Testis (tissue), 2 donors: ENCODE measurements at regions not wholly inside any gene's neighbourhood (a gene's known extent, or its start where the extent isn't known, plus 50 kb on each side); places are given as distances from the start of the nearest gene placed in this dataset.

ENCODE experiments used
- DNase-seq: peaks from one replicate; pipeline ENCODE4 v3.0.0-alpha.2; 2019
- H3K27ac ChIP-seq, 2 donors: fragments of 200-600 bp; sonication (generic); one replicate each; pipeline ENCODE4 v1.5.1; 2019
- H3K27me3 ChIP-seq: fragments of 200-600 bp; sonication (generic); one replicate; pipeline ENCODE4 v1.5.1; 2019
- H3K36me3 ChIP-seq: fragments of 200-600 bp; sonication (generic); one replicate; pipeline ENCODE4 v1.5.1; 2017; ENCODE audit warnings: low read depth; ENCODE audit errors: missing control alignments
- H3K4me1 ChIP-seq: fragments of 200-600 bp; sonication (generic); one replicate; pipeline ENCODE4 v1.5.1; 2019
- H3K4me3 ChIP-seq, 2 donors: fragments of 200-600 bp; sonication (generic); one replicate each; pipeline ENCODE4 v1.5.1; 2017 to 2019
- H3K9me3 ChIP-seq: fragments of 200-600 bp; sonication (generic); one replicate; pipeline ENCODE4 v1.5.1; 2017
- CTCF ChIP-seq, 3 experiments: fragments of 450-650 bp in 2 of 3; fragments of 200-600 bp in 1 of 3; sonication (generic) in 1 of 3; IDR thresholded peaks; one replicate each; pipeline ENCODE4 v1.5.1; 2016 to 2019; ENCODE audit warnings: antibody characterized with exemption in 3 of 3, mild to moderate bottlenecking in 2 of 3, moderate library complexity in 1 of 3
- POLR2A ChIP-seq: fragments of 450-650 bp; IDR thresholded peaks from one replicate; pipeline ENCODE4 v1.6.1; 2017; ENCODE audit warnings: antibody characterized with exemption, mild to moderate bottlenecking, moderate library complexity
- WGBS, 2 donors: methylation state at CpG; one replicate each; pipeline ENCODE4 v1.1.5; 2018; 5-methylcytosine and 5-hydroxymethylcytosine counted together
- intact Hi-C: fragments of 100-400 bp; cut with DNase I; formaldehyde crosslinking; loops from one replicate; pipeline ENCODE4 v1.15.1; 2023; ENCODE audit warnings: low total_unique reads

- no peaks in the 10 kb centered on the region for H3K27me3 ChIP-seq
- H3K4me3 ChIP-seq: no peak overlapping the region
- TF ChIP-seq CTCF (IDR thresholded peaks at IDR 0.05) (no peak), POLR2A (no peak)
- H3K9me3 ChIP-seq: no peaks in the 10 kb centered on the region
- H3K36me3 ChIP-seq: no peaks in the 10 kb centered on the region
- 73 to 75% methylated on average over 2 of the region's 2 CpGs for WGBS, 2 donors
- no peak for DNase-seq
- H3K4me1 ChIP-seq: no peaks in the 10 kb centered on the region
- no peak overlapping the region for H3K27ac ChIP-seq
- intact Hi-C loops: no loop called here
These were observed 1338.7 kb downstream of the REEP3 start for GRCh38 chr10:64859911-64860310.

GRCh38 chr10:64863836-64864235 is 1342.6 kb downstream of the REEP3 start:
- 86 to 94% methylated on average over 1 of the region's 1 CpG for WGBS, 2 donors
- Histone ChIP-seq H3K9me3 (no peaks in the 10 kb centered on the region), H3K27ac (no peak overlapping the region), H3K4me1 (no peaks in the 10 kb centered on the region), H3K27me3 (no peaks in the 10 kb centered on the region), H3K4me3 (no peak overlapping the region), H3K36me3 (no peaks in the 10 kb centered on the region)
- intact Hi-C loops: no loop called here
- DNase-seq: no peak
- no peak for TF ChIP-seq CTCF (IDR thresholded peaks at IDR 0.05)
- TF ChIP-seq POLR2A: no peak

- no peaks in the 10 kb centered on the region for H3K36me3 ChIP-seq
- no peak for DNase-seq
- H3K27me3 ChIP-seq: no peaks in the 10 kb centered on the region
- TF ChIP-seq CTCF (IDR thresholded peaks at IDR 0.05): no peak
- no peak for TF ChIP-seq POLR2A
- H3K4me1 ChIP-seq: no peaks in the 10 kb centered on the region
- intact Hi-C loops: no loop called here
- no peak overlapping the region for H3K4me3 ChIP-seq
- H3K27ac ChIP-seq: no peak overlapping the region
- no peaks in the 10 kb centered on the region for H3K9me3 ChIP-seq
- WGBS, 2 donors: 33 to 45% methylated on average over 4 of the region's 4 CpGs
These were observed 1346.3 kb downstream of the REEP3 start for GRCh38 chr10:64867501-64867962.

DNA sequence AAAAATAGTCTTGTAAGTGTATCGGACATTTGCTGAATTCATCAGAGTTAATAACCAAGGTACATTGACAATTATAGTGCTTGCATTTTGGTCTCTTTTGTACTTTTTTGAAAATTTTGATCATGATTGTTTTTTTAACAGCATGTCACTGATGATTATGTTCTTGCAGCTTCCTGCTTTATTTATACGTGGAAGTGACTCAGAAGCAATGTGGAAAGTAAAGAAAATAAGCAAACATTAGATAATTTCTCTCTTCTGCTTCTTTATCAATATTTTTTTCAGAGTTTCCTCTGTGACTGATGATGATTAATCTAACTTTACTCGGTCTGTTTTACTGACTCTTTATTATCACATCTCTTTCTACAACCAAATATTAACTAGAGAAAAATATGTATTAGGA is 1351.9 kb downstream of the REEP3 start:
- Histone ChIP-seq H3K27me3 (no peaks in the 10 kb centered on the region), H3K9me3 (no peaks in the 10 kb centered on the region), H3K27ac (no peak overlapping the region), H3K4me3 (no peak overlapping the region), H3K4me1 (no peaks in the 10 kb centered on the region), H3K36me3 (no peaks in the 10 kb centered on the region)
- TF ChIP-seq CTCF (IDR thresholded peaks at IDR 0.05) (no peak), POLR2A (no peak)
- DNase-seq: no peak
- WGBS, 2 donors: 64% methylated on average over 3 of the region's 3 CpGs
- intact Hi-C loops: no loop called here

GRCh38 chr10:64873959-64874358 is 1352.8 kb downstream of the REEP3 start:
- no peaks in the 10 kb centered on the region for H3K27me3 ChIP-seq
- intact Hi-C loops: no loop called here
- DNase-seq: no peak
- no peak overlapping the region for H3K27ac ChIP-seq
- no peaks in the 10 kb centered on the region for H3K4me1 ChIP-seq
- H3K36me3 ChIP-seq: no peaks in the 10 kb centered on the region
- no peak overlapping the region for H3K4me3 ChIP-seq
- no peaks in the 10 kb centered on the region for H3K9me3 ChIP-seq
- TF ChIP-seq POLR2A (no peak), CTCF (IDR thresholded peaks at IDR 0.05) (no peak)
- WGBS, 2 donors: 68 to 74% methylated on average over 2 of the region's 2 CpGs
